Epithelial cell of proximal tubule (primary cell): ENCODE measurements at regions not wholly inside any gene's neighbourhood (a gene's known extent, or its start where the extent isn't known, plus 50 kb on each side); places are given as distances from the start of the nearest gene placed in this dataset.

Experiments
- DNase-seq: peaks from one replicate; pipeline ENCODE4 v3.0.0-alpha.2; 2011; ENCODE audit warnings: low read depth
- H3K4me3 ChIP-seq: 2 replicates; pipeline ENCODE4 v1.5.1; 2011; ENCODE audit warnings: low read depth, mild to moderate bottlenecking, low read length
- CTCF ChIP-seq: conservative IDR thresholded peaks from 2 replicates; pipeline ENCODE4 v1.5.1; 2012; ENCODE audit warnings: low read depth, mild to moderate bottlenecking, low read length

GRCh38 chrX:82816001-82816400 is 692.1 kb upstream of the POU3F4 start:
- DNase-seq, result no peak
- no peak for TF ChIP-seq CTCF

GRCh38 chrX:82816562-82816961 is 691.5 kb upstream of the POU3F4 start:
- no peak overlapping the region for H3K4me3 ChIP-seq
- no peak for TF ChIP-seq CTCF
- DNase-seq, result no peak

More at GRCh38 chrX:82816001-82816400, 692.1 kb upstream of the POU3F4 start:
- H3K4me3 ChIP-seq, result no peak overlapping the region

- TF ChIP-seq CTCF, result no peak
- no peak for DNase-seq
- no peak overlapping the region for H3K4me3 ChIP-seq
Measured at GRCh38 chrX:82842286-82842685, 665.8 kb upstream of the POU3F4 start.

GRCh38 chrX:82848111-82848510 is 660.0 kb upstream of the POU3F4 start:
- no peak for TF ChIP-seq CTCF
- H3K4me3 ChIP-seq, result no peak overlapping the region
- no peak for DNase-seq
